PFSK-1 (cell line): ENCODE measurements at regions not wholly inside any gene's neighbourhood (a gene's known extent, or its start where the extent isn't known, plus 50 kb on each side); places are given as distances from the start of the nearest gene placed in this dataset.

Experiments
- FOXP2 ChIP-seq: optimal IDR thresholded peaks from 2 replicates; pipeline ENCODE3; 2011; ENCODE audit warnings: borderline replicate concordance, control low read depth, inconsistent platforms; ENCODE audit not compliant: insufficient read depth; ENCODE audit errors: extremely low read length, extremely low read depth
- POLR2AphosphoS5 ChIP-seq: IDR thresholded peaks from 2 replicates; pipeline ENCODE4 v1.6.1; 2012; ENCODE audit warnings: low read depth, mild to moderate bottlenecking, control low read depth, low read length, moderate library complexity
- REST ChIP-seq, 2 experiments: IDR thresholded peaks; 2 replicates each; pipeline versions ENCODE4 v1.6.1 to v1.8.0; 2011 to 2012; ENCODE audit warnings: low read depth in 2 of 2, low read length in 2 of 2, control low read depth in 1 of 2, inconsistent platforms in 1 of 2, mild to moderate bottlenecking in 1 of 2, moderate library complexity in 1 of 2; ENCODE audit not compliant: insufficient read depth in 1 of 2

- TF ChIP-seq REST (IDR thresholded peaks at IDR 0.05; ENCODE audit: insufficient read depth in 1 of 2, low read depth in 2 of 2, low read length in 2 of 2) (no peak), POLR2AphosphoS5 (no peak), FOXP2 (no peak)
Measured at GRCh38 chr3:44065311-44066094, 176.2 kb upstream of the TOPAZ1 start.
